ENCODE measurements at regions not wholly inside any gene's neighbourhood (a gene's known extent, or its start where the extent isn't known, plus 50 kb on each side); places are given as distances from the start of the nearest gene placed in this dataset.

- TF ChIP-seq EZH2phosphoT487 (conservative IDR thresholded peaks at IDR 0.05; ENCODE audit: low read length): no peak
- no peak for TF ChIP-seq CTCF (IDR thresholded peaks at IDR 0.05; ENCODE audit: insufficient read depth, low read length, poor library complexity, severe bottlenecking)
These were observed 149.9 kb upstream of the IGSF21 start for GRCh38 chr1:17957588-17958267.

All from SU-DHL-6 (cell line).